ENCODE measurements at regions not wholly inside any gene's neighbourhood (a gene's known extent, or its start where the extent isn't known, plus 50 kb on each side); places are given as distances from the start of the nearest gene placed in this dataset.

- Histone ChIP-seq H3K79me2 (ENCODE audit: low read length) (no peaks in the 10 kb centered on the region), H3K9me3 (ENCODE audit: low read length) (no peaks in the 10 kb centered on the region), H2AFZ (ENCODE audit: low read length) (no peak overlapping the region), H3K27me3 (ENCODE audit: low read length) (peaks cover 30% of the 10 kb centered on the region), H3K4me3 (ENCODE audit: low read length) (no peak overlapping the region), H3K36me3 (ENCODE audit: low read depth, low read length) (no peaks in the 10 kb centered on the region), H3K4me2 (ENCODE audit: low read length) (no peak overlapping the region), H3K27ac (ENCODE audit: low read length) (no peak overlapping the region), H3K9me2 (replicated peaks; ENCODE audit: low read length) (no peaks in the 10 kb centered on the region), H3K9ac (ENCODE audit: low read length) (no peak overlapping the region), H4K20me1 (ENCODE audit: low read length) (no peaks in the 10 kb centered on the region), H3F3A (ENCODE audit: low read length, unreplicated experiment) (no peaks in the 10 kb centered on the region), H3K4me1 (ENCODE audit: insufficient read depth, low read length) (no peaks in the 10 kb centered on the region)
- TF ChIP-seq CTCF (conservative IDR thresholded peaks at IDR 0.05; ENCODE audit: low read depth, low read length) (no peak), EZH2 (IDR thresholded peaks at IDR 0.05; ENCODE audit: low read length, unreplicated experiment) (no peak), EZH2phosphoT487 (IDR thresholded peaks at IDR 0.05; ENCODE audit: borderline replicate concordance, low read length) (no peak)
- BruUV-seq (replicated peaks) = no TSS peak
- CTCF ChIA-PET = no interaction called here
- DNase-seq (no peak), ATAC-seq (no peak)
- POLR2A ChIA-PET (ENCODE audit: unreplicated experiment) = no interaction called here
- intact Hi-C loops (cut with micrococcal nuclease) = no loop called here
Measured at GRCh38 chr4:174012135-174012885, 271.2 kb downstream of the FBXO8 start.

- H3K9me3 ChIP-seq (ENCODE audit: low read length) = no peaks in the 10 kb centered on the region
- no peak for DNase-seq
- no peak overlapping the region for H3K9ac ChIP-seq (ENCODE audit: low read length)
- H3K36me3 ChIP-seq (ENCODE audit: low read depth, low read length) = no peaks in the 10 kb centered on the region
- TF ChIP-seq EZH2 (IDR thresholded peaks at IDR 0.05; ENCODE audit: low read length, unreplicated experiment) (no peak), CTCF (conservative IDR thresholded peaks at IDR 0.05; ENCODE audit: low read depth, low read length) (no peak), EZH2phosphoT487 (IDR thresholded peaks at IDR 0.05; ENCODE audit: borderline replicate concordance, low read length) (no peak)
- no peaks in the 10 kb centered on the region for H4K20me1 ChIP-seq (ENCODE audit: low read length)
- H3K9me2 ChIP-seq (replicated peaks; ENCODE audit: low read length) = no peaks in the 10 kb centered on the region
- no peaks in the 10 kb centered on the region for H3F3A ChIP-seq (ENCODE audit: low read length, unreplicated experiment)
- intact Hi-C loops (cut with micrococcal nuclease) = no loop called here
- ChIA-PET POLR2A (ENCODE audit: unreplicated experiment) (no interaction called here), CTCF (no interaction called here)
- no peak overlapping the region for H3K4me2 ChIP-seq (ENCODE audit: low read length)
- no peaks in the 10 kb centered on the region for H3K4me1 ChIP-seq (ENCODE audit: insufficient read depth, low read length)
- no peak overlapping the region for H3K4me3 ChIP-seq (ENCODE audit: low read length)
- no peak overlapping the region for H3K27ac ChIP-seq (ENCODE audit: low read length)
- H2AFZ ChIP-seq (ENCODE audit: low read length) = no peak overlapping the region
- no TSS peak for BruUV-seq (replicated peaks)
- H3K27me3 ChIP-seq (ENCODE audit: low read length) = peaks cover 20% of the 10 kb centered on the region; the same call in 1 of the 2 replicates
- H3K79me2 ChIP-seq (ENCODE audit: low read length) = no peaks in the 10 kb centered on the region
- no peak for ATAC-seq
Measured at GRCh38 chr4:174010547-174010946, 272.9 kb downstream of the FBXO8 start.

GRCh38 chr4:174009686-174010451 is 273.6 kb downstream of the FBXO8 start:
- no peaks in the 10 kb centered on the region for H3K9me3 ChIP-seq (ENCODE audit: low read length)
- no peak overlapping the region for H3K4me2 ChIP-seq (ENCODE audit: low read length)
- no peaks in the 10 kb centered on the region for H3K4me1 ChIP-seq (ENCODE audit: insufficient read depth, low read length)
- no peak overlapping the region for H3K27ac ChIP-seq (ENCODE audit: low read length)
- H2AFZ ChIP-seq (ENCODE audit: low read length) = no peak overlapping the region
- no peak for ATAC-seq
- H3K36me3 ChIP-seq (ENCODE audit: low read depth, low read length) = no peaks in the 10 kb centered on the region
- DNase-seq = no peak
- H3K9me2 ChIP-seq (replicated peaks; ENCODE audit: low read length) = no peaks in the 10 kb centered on the region
- TF ChIP-seq EZH2 (IDR thresholded peaks at IDR 0.05; ENCODE audit: low read length, unreplicated experiment) = no peak
- TF ChIP-seq CTCF (conservative IDR thresholded peaks at IDR 0.05; ENCODE audit: low read depth, low read length) = no peak
- no peak for TF ChIP-seq EZH2phosphoT487 (IDR thresholded peaks at IDR 0.05; ENCODE audit: borderline replicate concordance, low read length)
- H3K79me2 ChIP-seq (ENCODE audit: low read length) = no peaks in the 10 kb centered on the region
- peaks cover 27% of the 10 kb centered on the region for H3K27me3 ChIP-seq (ENCODE audit: low read length)
- H3K4me3 ChIP-seq (ENCODE audit: low read length) = no peak overlapping the region
- no peak overlapping the region for H3K9ac ChIP-seq (ENCODE audit: low read length)
- intact Hi-C loops (cut with micrococcal nuclease) = no loop called here
- H3F3A ChIP-seq (ENCODE audit: low read length, unreplicated experiment) = no peaks in the 10 kb centered on the region
- POLR2A ChIA-PET (ENCODE audit: unreplicated experiment) = no interaction called here
- CTCF ChIA-PET = no interaction called here
- no peaks in the 10 kb centered on the region for H4K20me1 ChIP-seq (ENCODE audit: low read length)
- no TSS peak for BruUV-seq (replicated peaks)

Measured in PC-3 (cell line).